ENCODE measurements at regions not wholly inside any gene's neighbourhood (a gene's known extent, or its start where the extent isn't known, plus 50 kb on each side); places are given as distances from the start of the nearest gene placed in this dataset.

DNA sequence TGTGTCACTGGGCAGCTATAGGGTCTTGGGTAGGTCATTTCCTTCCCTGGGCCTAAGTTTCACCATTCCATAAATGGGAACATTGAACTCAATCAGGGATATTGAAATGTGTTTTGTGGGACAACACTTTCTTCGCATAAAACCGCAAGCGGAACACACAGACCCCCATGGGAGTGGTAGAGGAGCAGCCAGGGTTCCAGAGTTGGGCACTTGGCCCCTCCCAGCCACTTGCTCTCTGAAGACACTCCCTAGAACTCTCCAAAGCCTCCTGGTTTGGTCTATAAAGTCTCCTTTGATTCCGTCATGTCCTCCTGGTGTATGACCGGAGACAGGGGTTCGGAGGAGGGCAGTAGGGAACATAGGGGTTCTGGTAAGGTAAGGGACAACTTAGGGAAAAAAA, 271.7 kb downstream of the UACA start:
- H3K18ac ChIP-seq (ENCODE audit: low read depth, low read length), result no peak overlapping the region; the same call in 1 of the 2 replicates
- H2AFZ ChIP-seq (replicated peaks; ENCODE audit: low read length, poor library complexity), result no peak overlapping the region
- H2BK120ac ChIP-seq (ENCODE audit: low read depth, low read length), result peak overlapping the region; percentile 82
- intact Hi-C loops (cut with micrococcal nuclease), result loop anchor here (2.0 kb wide), 1 partner anchor 17 kb away; no protein-coding TSS in a partner anchor
- peak overlapping the region; percentile 16; the same call in 1 of the 2 replicates for H4K91ac ChIP-seq (ENCODE audit: insufficient read depth, low read depth, low read length)
- ChIA-PET CTCF (interaction anchor here (0.8 kb wide), 1 partner anchor 67 kb away, joined by 4 read pairs; no protein-coding TSS in a partner anchor), POLR2A (ENCODE audit: unreplicated experiment) (no interaction called here)
- H3K27me3 ChIP-seq (ENCODE audit: control insufficient read depth, insufficient read depth, low read length), result peaks cover 5% of the 10 kb centered on the region; the same call in 1 of the 2 replicates
- TF ChIP-seq MXI1 (IDR thresholded peaks at IDR 0.05; ENCODE audit: borderline replicate concordance, low read depth, low read length) (no peak), SMC3 (IDR thresholded peaks at IDR 0.05; ENCODE audit: low read depth, low read length) (no peak), POLR2A (IDR thresholded peaks at IDR 0.05; ENCODE audit: low read depth, low read length) (no peak), FOS (IDR thresholded peaks at IDR 0.05; ENCODE audit: low read depth, low read length) (no peak), BHLHE40 (IDR thresholded peaks at IDR 0.05; ENCODE audit: low read depth, low read length) (no peak), RFX5 (IDR thresholded peaks at IDR 0.05; ENCODE audit: low read depth, low read length) (no peak), MAZ (IDR thresholded peaks at IDR 0.05; ENCODE audit: borderline replicate concordance, low read depth, low read length) (no peak)
- TF ChIP-seq, protein P1, sequence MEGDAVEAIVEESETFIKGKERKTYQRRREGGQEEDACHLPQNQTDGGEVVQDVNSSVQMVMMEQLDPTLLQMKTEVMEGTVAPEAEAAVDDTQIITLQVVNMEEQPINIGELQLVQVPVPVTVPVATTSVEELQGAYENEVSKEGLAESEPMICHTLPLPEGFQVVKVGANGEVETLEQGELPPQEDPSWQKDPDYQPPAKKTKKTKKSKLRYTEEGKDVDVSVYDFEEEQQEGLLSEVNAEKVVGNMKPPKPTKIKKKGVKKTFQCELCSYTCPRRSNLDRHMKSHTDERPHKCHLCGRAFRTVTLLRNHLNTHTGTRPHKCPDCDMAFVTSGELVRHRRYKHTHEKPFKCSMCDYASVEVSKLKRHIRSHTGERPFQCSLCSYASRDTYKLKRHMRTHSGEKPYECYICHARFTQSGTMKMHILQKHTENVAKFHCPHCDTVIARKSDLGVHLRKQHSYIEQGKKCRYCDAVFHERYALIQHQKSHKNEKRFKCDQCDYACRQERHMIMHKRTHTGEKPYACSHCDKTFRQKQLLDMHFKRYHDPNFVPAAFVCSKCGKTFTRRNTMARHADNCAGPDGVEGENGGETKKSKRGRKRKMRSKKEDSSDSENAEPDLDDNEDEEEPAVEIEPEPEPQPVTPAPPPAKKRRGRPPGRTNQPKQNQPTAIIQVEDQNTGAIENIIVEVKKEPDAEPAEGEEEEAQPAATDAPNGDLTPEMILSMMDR (conservative IDR thresholded peaks at IDR 0.05; ENCODE audit: low read depth, low read length), result no peak
- TF ChIP-seq, protein P2, sequence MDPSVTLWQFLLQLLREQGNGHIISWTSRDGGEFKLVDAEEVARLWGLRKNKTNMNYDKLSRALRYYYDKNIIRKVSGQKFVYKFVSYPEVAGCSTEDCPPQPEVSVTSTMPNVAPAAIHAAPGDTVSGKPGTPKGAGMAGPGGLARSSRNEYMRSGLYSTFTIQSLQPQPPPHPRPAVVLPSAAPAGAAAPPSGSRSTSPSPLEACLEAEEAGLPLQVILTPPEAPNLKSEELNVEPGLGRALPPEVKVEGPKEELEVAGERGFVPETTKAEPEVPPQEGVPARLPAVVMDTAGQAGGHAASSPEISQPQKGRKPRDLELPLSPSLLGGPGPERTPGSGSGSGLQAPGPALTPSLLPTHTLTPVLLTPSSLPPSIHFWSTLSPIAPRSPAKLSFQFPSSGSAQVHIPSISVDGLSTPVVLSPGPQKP (IDR thresholded peaks at IDR 0.05; ENCODE audit: borderline replicate concordance, low read depth, low read length), result no peak
- no peak overlapping the region for H3K27ac ChIP-seq (ENCODE audit: insufficient read depth, low read length)
- no peak overlapping the region for H3K56ac ChIP-seq (ENCODE audit: extremely low read depth, insufficient read depth, low read length)
- H2AK5ac ChIP-seq (ENCODE audit: low read depth, low read length), result peak overlapping the region; percentile 40; the same call in 1 of the 2 replicates
- H3K9ac ChIP-seq (ENCODE audit: low read depth, low read length), result no peak overlapping the region
- H3K4ac ChIP-seq (ENCODE audit: low read depth, low read length), result peak overlapping the region; percentile 64
- H2BK5ac ChIP-seq (ENCODE audit: low read depth, low read length, poor library complexity, severe bottlenecking), result no peak overlapping the region
- H3K9me1 ChIP-seq (ENCODE audit: insufficient read depth, low read length), result peaks cover 33% of the 10 kb centered on the region
- DNase-seq, result no peak
- no peak overlapping the region for H3K23ac ChIP-seq (ENCODE audit: low read depth, low read length)
- H3K14ac ChIP-seq (replicated peaks; ENCODE audit: low read depth, low read length), result peak overlapping the region; percentile 27
- H4K8ac ChIP-seq (ENCODE audit: low read depth in 2 of 2, low read length in 2 of 2), result peak overlapping the region in 1 of 2 experiments; percentile 26; a peak in 1 of 4 replicates
- H3K79me1 ChIP-seq (ENCODE audit: low read depth in 1 of 2, low read length in 2 of 2), result no peaks in the 10 kb centered on the region
- in situ Hi-C loops (cut with MboI; ENCODE audit: low sequenced_read_pairs), result loop anchor here (25.0 kb wide), 1 partner anchor 404 kb away; the partner anchor contains the start of gene TLE3
- no CpG with 5 or more reads among the region's 6 CpGs for WGBS, 2 experiments (ENCODE audit: extremely low coverage in 2 of 2, insufficient read length in 1 of 2)
- H3K9me3 ChIP-seq (ENCODE audit: control insufficient read depth, insufficient read depth, low read length), result no peaks in the 10 kb centered on the region
- dilution Hi-C loops (cut with HindIII; ENCODE audit: low sequenced_read_pairs, unreplicated experiment), result no loop called here
- H4K5ac ChIP-seq (ENCODE audit: low read depth, low read length), result no peak overlapping the region
- no peaks in the 10 kb centered on the region for H3K36me3 ChIP-seq (ENCODE audit: control insufficient read depth, insufficient read depth, low read length)
- H2AK9ac ChIP-seq (replicated peaks; ENCODE audit: low read depth, low read length, poor library complexity), result peak overlapping the region; percentile 5
- ATAC-seq (ENCODE audit: low read depth), result no peak
- no peak overlapping the region for H3K4me2 ChIP-seq (ENCODE audit: low read depth, low read length)
- no TSS peak for BruUV-seq (replicated peaks)
- H3K4me3 ChIP-seq (ENCODE audit: insufficient read depth, low read depth, low read length), result no peak overlapping the region
- 0 out of 3 replicates have a peak overlapping the region, but pooled peaks have one; percentile 36 for H2BK15ac ChIP-seq (ENCODE audit: low read depth, low read length)
- H2BK20ac ChIP-seq (ENCODE audit: low read depth, low read length), result peak overlapping the region; percentile 17
- H4K20me1 ChIP-seq (ENCODE audit: insufficient read depth, low read length), result peaks cover 8% of the 10 kb centered on the region
- peaks cover 39% of the 10 kb centered on the region for H3K4me1 ChIP-seq (ENCODE audit: control insufficient read depth, insufficient read depth, low read length)
